ENCODE measurements at regions not wholly inside any gene's neighbourhood (a gene's known extent, or its start where the extent isn't known, plus 50 kb on each side); places are given as distances from the start of the nearest gene placed in this dataset.

- FAIRE-seq (no peak), DNase-seq (ENCODE audit: low read depth, low spot score) (no peak), ATAC-seq (no peak)
- in situ Hi-C loops (cut with MboI) (no loop called here), intact Hi-C loops (cut with micrococcal nuclease; ENCODE audit: unreplicated experiment) (no loop called here)
- Histone ChIP-seq H3K9me3 (replicated peaks; ENCODE audit: control insufficient read depth, insufficient read depth, low read length) (no peaks in the 10 kb centered on the region), H3K9ac (ENCODE audit: control insufficient read depth, insufficient read depth, low read length) (no peak overlapping the region), H4K20me1 (ENCODE audit: control insufficient read depth, insufficient read depth) (no peaks in the 10 kb centered on the region), H3K4me1 (ENCODE audit: control insufficient read depth, insufficient read depth, low read length) (no peaks in the 10 kb centered on the region), H2AFZ (ENCODE audit: control insufficient read depth, low read depth, low read length) (no peak overlapping the region), H3K4me2 (ENCODE audit: control insufficient read depth, insufficient read depth) (no peak overlapping the region), H3K27me3 (replicated peaks in 1 of 2; ENCODE audit: control insufficient read depth in 2 of 2, insufficient read depth in 2 of 2, low read length in 1 of 2) (peaks cover 0 to 3% of the 10 kb centered on the region in 2 experiments; a peak in 3 of 4 replicates), H3K79me2 (ENCODE audit: control insufficient read depth, insufficient read depth, low read length) (no peaks in the 10 kb centered on the region), H3K27ac (ENCODE audit: control insufficient read depth, insufficient read depth) (no peak overlapping the region), H3K36me3 (ENCODE audit: control insufficient read depth in 2 of 2, insufficient read depth in 2 of 2, low read length in 1 of 2) (no peaks in the 10 kb centered on the region), H3K4me3 (no peak overlapping the region)
- BruUV-seq (replicated peaks), result no TSS peak
- POLR2A ChIA-PET, result interaction anchor here (0.6 kb wide), 1 partner anchor 16 kb away, joined by 7 read pairs; no protein-coding TSS in a partner anchor
- CTCF ChIA-PET, result no interaction called here
- RAD21 ChIA-PET (ENCODE audit: unreplicated experiment), result no interaction called here
- SMC1A ChIA-PET (ENCODE audit: uncharacterized antibody, unreplicated experiment), result no interaction called here
- 63% methylated on average over 7 of the region's 7 CpGs for WGBS (ENCODE audit: insufficient coverage, insufficient replicate concordance, low lambda C conversion rate, missing lambda C conversion rate)
- no peak for TF ChIP-seq TARDBP (IDR thresholded peaks at IDR 0.05; ENCODE audit: borderline replicate concordance)
- no peak for TF ChIP-seq MEF2B (IDR thresholded peaks at IDR 0.05; ENCODE audit: partially characterized antibody, poor library complexity, severe bottlenecking)
- no peak for TF ChIP-seq CBFB (IDR thresholded peaks at IDR 0.05; ENCODE audit: low read depth)
- TF ChIP-seq ZBTB11 (CRISPR knock-in tag; IDR thresholded peaks at IDR 0.05), result no peak
- no peak for TF ChIP-seq ZNF622 (IDR thresholded peaks at IDR 0.05)
- no peak for TF ChIP-seq SKIL (IDR thresholded peaks at IDR 0.05; ENCODE audit: low read depth, poor library complexity, severe bottlenecking)
- TF ChIP-seq ASH2L (IDR thresholded peaks at IDR 0.05; ENCODE audit: borderline replicate concordance, low read depth), result no peak
- no peak for TF ChIP-seq TCF7 (IDR thresholded peaks at IDR 0.05; ENCODE audit: borderline replicate concordance)
- no peak for TF ChIP-seq CEBPZ (IDR thresholded peaks at IDR 0.05; ENCODE audit: low read depth, low read length)
- TF ChIP-seq E4F1 (IDR thresholded peaks at IDR 0.05; ENCODE audit: borderline replicate concordance, partially characterized antibody), result no peak
- TF ChIP-seq POLR2AphosphoS5 (IDR thresholded peaks at IDR 0.05; ENCODE audit: low read length), result no peak
- TF ChIP-seq IRF4 (IDR thresholded peaks at IDR 0.05; ENCODE audit: low read depth, low read length), result no peak
- no peak for TF ChIP-seq ELK1 (IDR thresholded peaks at IDR 0.05; ENCODE audit: low read depth, low read length)
Measured at GRCh38 chr6:134115715-134116074, 63.3 kb upstream of the SLC2A12 start.

All from GM12878 (cell line).